ENCODE measurements at regions not wholly inside any gene's neighbourhood (a gene's known extent, or its start where the extent isn't known, plus 50 kb on each side); places are given as distances from the start of the nearest gene placed in this dataset.

DNA sequence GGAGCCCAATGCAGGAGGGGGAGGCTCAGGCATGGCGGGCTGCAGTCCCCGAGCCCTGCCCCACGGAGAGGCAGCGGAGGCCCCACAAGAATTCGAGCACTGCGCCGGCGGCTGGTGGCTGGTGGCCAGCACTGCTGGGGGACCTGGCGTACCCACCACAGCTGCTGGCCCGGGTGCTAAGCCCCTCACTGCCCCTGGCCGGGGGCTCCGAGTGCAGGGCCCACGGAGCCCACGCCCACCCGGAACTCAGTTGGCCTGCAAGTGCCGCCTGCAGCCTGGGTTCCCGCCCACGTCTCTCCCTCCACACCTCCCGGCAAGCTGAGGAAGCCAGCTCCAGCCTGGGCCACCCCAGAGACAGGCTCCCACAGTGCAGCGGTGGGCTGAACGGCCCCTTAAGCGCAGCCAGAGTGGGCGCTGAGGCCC, 780.3 kb downstream of the DTWD2 start:
- Mint-ChIP-seq H3K4me1 (no peaks in the 10 kb centered on the region), H3K4me3 (no peak overlapping the region), H3K27me3 (no peaks in the 10 kb centered on the region), H3K36me3 (ENCODE audit: low read depth) (no peaks in the 10 kb centered on the region), H3K9me3 (peaks cover 11% of the 10 kb centered on the region), H3K27ac (no peak overlapping the region)
- intact Hi-C loops (cut with micrococcal nuclease): no loop called here
- ATAC-seq (ENCODE audit: low read depth) (no peak), DNase-seq (no peak)
- ChIA-PET POLR2A (no interaction called here), CTCF (no interaction called here)
- TF ChIP-seq, protein P1, sequence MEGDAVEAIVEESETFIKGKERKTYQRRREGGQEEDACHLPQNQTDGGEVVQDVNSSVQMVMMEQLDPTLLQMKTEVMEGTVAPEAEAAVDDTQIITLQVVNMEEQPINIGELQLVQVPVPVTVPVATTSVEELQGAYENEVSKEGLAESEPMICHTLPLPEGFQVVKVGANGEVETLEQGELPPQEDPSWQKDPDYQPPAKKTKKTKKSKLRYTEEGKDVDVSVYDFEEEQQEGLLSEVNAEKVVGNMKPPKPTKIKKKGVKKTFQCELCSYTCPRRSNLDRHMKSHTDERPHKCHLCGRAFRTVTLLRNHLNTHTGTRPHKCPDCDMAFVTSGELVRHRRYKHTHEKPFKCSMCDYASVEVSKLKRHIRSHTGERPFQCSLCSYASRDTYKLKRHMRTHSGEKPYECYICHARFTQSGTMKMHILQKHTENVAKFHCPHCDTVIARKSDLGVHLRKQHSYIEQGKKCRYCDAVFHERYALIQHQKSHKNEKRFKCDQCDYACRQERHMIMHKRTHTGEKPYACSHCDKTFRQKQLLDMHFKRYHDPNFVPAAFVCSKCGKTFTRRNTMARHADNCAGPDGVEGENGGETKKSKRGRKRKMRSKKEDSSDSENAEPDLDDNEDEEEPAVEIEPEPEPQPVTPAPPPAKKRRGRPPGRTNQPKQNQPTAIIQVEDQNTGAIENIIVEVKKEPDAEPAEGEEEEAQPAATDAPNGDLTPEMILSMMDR (IDR thresholded peaks at IDR 0.05): no peak

DNA sequence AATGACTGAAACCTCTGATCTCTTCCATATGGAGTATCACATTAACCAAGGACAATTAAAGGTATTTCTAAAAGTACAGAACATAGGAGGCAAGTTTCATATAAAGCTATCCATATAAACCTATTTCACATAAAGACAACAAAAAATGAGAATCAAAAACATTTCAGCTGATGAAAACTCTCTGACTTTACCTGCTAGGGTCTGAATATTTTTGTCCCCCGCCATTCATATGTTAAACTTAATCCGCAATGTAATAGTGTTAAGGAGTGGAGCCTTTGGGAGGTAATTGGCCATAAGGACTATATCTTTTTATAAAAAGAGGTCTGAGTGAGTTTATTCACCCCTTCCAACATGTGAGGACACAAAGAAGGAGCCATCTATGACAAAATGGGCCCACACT, 788.5 kb downstream of the DTWD2 start:
- H3K27me3 Mint-ChIP-seq: no peaks in the 10 kb centered on the region
- no peaks in the 10 kb centered on the region for H3K36me3 Mint-ChIP-seq (ENCODE audit: low read depth)
- intact Hi-C loops (cut with micrococcal nuclease): no loop called here
- H3K4me1 Mint-ChIP-seq: no peaks in the 10 kb centered on the region
- DNase-seq (no peak), ATAC-seq (ENCODE audit: low read depth) (no peak)
- no peaks in the 10 kb centered on the region for H3K9me3 Mint-ChIP-seq
- H3K4me3 Mint-ChIP-seq: no peak overlapping the region
- ChIA-PET CTCF (no interaction called here), POLR2A (no interaction called here)
- TF ChIP-seq, protein P1 (IDR thresholded peaks at IDR 0.05): no peak
- no peak overlapping the region for H3K27ac Mint-ChIP-seq

DNA sequence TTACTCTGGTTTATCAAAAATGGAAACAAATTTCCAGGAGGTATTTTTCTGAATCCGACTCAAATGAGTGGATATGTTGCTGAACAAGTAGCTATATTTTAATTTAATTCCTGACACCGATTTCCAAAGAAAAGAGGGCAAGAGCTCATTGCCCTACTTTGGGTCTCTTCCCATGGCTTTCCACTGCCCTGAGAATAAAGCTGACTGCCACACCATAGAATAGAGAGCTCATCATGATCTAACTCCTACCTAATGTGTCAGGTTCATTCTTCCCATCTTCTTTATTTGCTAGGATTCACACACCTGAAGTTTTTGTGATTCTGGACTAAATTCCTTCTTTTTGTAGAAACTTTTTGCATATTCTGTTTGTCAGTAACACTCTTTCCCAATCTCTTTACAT, 792.1 kb downstream of the DTWD2 start:
- ATAC-seq (ENCODE audit: low read depth) (no peak), DNase-seq (no peak)
- CTCF ChIA-PET: no interaction called here
- Mint-ChIP-seq H3K4me1 (no peaks in the 10 kb centered on the region), H3K9me3 (no peaks in the 10 kb centered on the region), H3K27ac (no peak overlapping the region), H3K36me3 (ENCODE audit: low read depth) (no peaks in the 10 kb centered on the region), H3K27me3 (no peaks in the 10 kb centered on the region), H3K4me3 (no peak overlapping the region)
- TF ChIP-seq, protein P1 (IDR thresholded peaks at IDR 0.05): no peak
- POLR2A ChIA-PET: no interaction called here
- intact Hi-C loops (cut with micrococcal nuclease): no loop called here

DNA sequence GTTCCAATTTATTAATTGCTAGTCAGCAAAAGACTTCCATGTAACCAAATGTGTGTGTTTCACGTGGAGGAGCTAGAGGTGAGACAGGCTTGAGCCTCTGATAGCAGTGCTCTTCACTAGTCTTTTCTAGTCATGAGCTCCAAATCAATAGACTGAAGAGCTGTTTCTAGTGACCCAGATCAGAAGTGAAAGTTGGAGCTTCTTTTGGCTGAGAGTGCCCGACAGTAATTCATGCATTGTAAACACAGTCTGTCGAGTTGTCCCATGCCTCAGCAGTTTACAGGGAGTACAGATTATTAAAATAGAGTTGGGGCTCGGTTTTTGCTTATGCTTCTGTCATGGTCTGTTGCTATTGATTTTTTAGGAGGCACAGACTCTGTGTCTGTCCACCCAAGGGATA, 793.1 kb downstream of the DTWD2 start:
- POLR2A ChIA-PET: no interaction called here
- no peak overlapping the region for H3K27ac Mint-ChIP-seq
- intact Hi-C loops (cut with micrococcal nuclease): no loop called here
- H3K36me3 Mint-ChIP-seq (ENCODE audit: low read depth): no peaks in the 10 kb centered on the region
- ATAC-seq (ENCODE audit: low read depth) (no peak), DNase-seq (no peak)
- CTCF ChIA-PET: no interaction called here
- TF ChIP-seq, protein P1 (IDR thresholded peaks at IDR 0.05): no peak
- H3K4me3 Mint-ChIP-seq: no peak overlapping the region
- H3K27me3 Mint-ChIP-seq: no peaks in the 10 kb centered on the region
- H3K9me3 Mint-ChIP-seq: no peaks in the 10 kb centered on the region
- H3K4me1 Mint-ChIP-seq: no peaks in the 10 kb centered on the region

DNA sequence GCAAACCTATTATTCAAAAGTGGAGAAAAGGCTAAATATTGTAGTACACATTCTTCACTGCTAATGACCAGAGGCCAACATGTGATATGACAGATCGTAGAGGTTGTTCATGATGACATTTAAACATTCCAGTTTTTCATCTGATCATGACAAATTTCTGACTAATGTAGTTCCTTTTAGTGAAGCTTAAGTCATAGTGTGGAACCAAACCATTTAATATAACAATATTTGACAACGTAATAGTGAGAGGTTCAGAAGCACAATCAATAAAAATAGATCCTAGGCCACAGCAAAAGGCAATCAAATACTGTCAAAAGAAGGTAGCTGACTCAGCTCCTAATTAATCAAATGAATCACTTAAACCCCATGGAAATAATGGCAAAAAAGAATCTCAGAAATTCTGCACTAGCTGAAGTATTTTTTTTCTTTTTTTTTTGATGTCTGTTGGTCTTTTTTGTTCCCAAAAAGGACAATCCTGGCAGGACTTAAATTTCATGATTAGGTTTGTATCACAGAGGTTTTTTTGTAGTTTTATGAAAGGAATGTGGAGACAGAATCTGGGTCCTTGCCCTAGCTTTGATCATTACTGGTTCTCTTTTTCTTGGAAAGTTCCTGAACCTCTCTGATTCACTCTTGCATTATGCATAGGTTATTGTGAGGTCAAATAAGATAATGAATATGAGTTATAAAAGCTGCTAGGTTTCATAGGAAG, 795.0 kb downstream of the DTWD2 start:
- H3K9me3 Mint-ChIP-seq: no peaks in the 10 kb centered on the region
- CTCF ChIA-PET: no interaction called here
- intact Hi-C loops (cut with micrococcal nuclease): no loop called here

More for the DNA sequence above, 795.0 kb downstream of the DTWD2 start:
- H3K4me1 Mint-ChIP-seq: no peaks in the 10 kb centered on the region
- POLR2A ChIA-PET: no interaction called here
- H3K4me3 Mint-ChIP-seq: no peak overlapping the region
- H3K36me3 Mint-ChIP-seq (ENCODE audit: low read depth): no peaks in the 10 kb centered on the region
- H3K27ac Mint-ChIP-seq: no peak overlapping the region
- DNase-seq: no peak
- no peak for ATAC-seq (ENCODE audit: low read depth)
- H3K27me3 Mint-ChIP-seq: no peaks in the 10 kb centered on the region
- TF ChIP-seq, protein P1 (IDR thresholded peaks at IDR 0.05): no peak

Measured in activated B cell treated with CpG ODN at 0.5 μM for 24 hours (primary cell).